ENCODE measurements at regions not wholly inside any gene's neighbourhood (a gene's known extent, or its start where the extent isn't known, plus 50 kb on each side); places are given as distances from the start of the nearest gene placed in this dataset.
"Not testable (repeated sequence)": the region's sequence is repeated elsewhere in the genome, so short reads cannot be mapped to it uniquely, and the experiment has no call there.

DNA sequence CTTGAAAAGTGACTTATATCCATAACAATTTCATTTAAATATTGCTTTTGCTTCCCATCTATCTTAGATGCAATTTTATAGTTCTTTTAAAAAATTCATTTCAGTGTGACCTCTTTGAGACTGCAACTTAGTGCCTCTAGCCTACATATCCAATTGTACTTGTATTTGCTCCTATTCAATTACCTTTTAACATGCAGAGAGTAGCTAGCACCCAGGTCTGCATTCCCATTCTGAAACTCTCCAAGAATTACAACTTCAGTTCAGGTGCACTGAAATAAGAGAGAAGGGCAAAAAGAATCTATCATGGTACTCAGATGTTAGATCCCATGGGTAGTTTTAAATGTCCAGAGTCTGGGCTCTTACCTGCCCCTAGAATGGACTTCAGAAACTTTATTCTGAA is 765.4 kb upstream of the SLC35B3 start:
- no peak for DNase-seq (ENCODE audit: low read depth in 3 of 3)

GRCh38 chr6:9197726-9198125 is 762.4 kb upstream of the SLC35B3 start:
- DNase-seq (ENCODE audit: low read depth in 3 of 3) = no peak

DNA sequence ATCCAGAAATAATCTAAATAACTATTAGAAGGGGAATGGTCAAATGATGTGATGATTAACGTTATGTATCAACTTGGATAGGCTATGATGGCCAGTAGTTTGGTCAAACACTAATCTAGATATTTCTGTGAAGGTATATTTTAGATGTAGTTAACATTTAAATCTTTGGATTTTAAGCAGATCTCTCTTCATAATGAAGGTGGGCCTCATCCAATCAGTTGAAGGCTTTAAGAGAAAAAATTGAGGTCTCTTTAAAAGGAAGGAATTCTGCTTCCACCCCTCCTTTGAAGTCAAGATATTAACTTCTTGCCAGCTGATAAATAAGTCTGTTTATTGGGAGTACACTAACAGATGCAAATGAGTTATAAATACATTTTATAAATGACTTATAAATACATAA is 760.0 kb upstream of the SLC35B3 start:
- no peak for DNase-seq (ENCODE audit: low read depth in 3 of 3)

DNA sequence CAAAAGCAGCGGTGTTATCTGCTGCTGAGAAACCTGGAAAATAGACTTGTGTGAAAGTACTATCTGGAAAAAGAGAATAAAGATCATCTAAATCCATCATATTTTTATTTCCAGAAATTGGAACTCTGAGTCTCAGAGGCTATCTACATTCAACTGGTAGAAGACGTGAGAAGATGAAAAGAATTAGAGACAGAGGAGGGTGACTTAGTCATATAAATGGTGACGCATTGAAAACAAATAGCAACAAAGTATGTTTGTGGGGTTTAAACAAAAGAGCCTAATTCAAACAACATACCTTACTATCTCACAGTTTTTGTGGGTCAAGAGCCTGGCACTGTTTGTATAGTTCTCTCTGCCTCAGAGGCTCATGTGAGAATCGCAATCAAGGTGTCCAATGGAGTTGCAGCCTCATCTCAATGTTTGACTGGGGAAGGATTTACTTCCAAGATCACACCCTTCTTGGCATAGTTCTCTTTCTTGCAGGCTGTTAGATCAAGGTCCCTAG is 757.1 kb upstream of the SLC35B3 start:
- no peak for DNase-seq (ENCODE audit: low read depth in 3 of 3)

DNA sequence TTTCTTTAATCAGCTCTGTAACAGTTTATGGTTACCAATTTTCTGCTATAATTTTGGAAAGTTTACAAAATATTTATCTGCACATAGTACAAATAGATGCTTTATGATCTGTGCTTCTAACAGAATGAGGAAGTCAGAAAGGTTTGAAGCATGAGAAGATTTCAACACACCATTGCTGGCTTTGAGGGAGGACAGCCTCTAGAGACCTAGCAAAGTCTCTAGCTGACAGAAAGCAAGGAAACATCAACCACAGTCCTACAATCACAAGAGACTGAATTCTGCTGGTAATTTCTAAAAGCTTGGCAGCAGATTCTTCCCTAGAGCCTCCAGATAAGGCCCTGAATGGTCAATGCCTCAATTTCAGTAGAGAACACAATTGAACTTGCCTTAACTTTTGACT is 750.8 kb upstream of the SLC35B3 start:
- DNase-seq (ENCODE audit: low read depth in 3 of 3) = no peak

DNA sequence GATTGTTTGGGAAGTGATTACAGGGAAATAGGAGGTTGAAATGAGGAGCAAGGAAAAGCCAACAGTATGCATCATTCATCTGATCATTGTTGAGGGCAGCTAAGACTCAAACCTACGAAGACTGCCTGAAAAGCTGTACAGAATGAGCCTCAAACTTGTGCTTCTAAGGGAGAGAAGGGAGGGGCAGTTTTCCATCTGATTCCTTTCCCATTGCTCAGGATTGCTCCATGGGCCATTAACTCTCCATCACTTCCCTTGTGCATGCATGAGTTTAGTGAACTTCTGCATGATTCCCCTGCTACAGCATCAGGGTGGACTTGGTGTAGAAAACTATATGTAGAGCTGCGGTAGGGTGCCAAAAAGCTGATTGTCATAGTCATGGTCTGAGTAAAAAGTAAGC is 742.7 kb upstream of the SLC35B3 start:
- no peak for DNase-seq (ENCODE audit: low read depth in 3 of 3)

- DNase-seq (ENCODE audit: low read depth in 3 of 3) = no peak
These were observed 737.9 kb upstream of the SLC35B3 start for GRCh38 chr6:9173229-9173628.

DNA sequence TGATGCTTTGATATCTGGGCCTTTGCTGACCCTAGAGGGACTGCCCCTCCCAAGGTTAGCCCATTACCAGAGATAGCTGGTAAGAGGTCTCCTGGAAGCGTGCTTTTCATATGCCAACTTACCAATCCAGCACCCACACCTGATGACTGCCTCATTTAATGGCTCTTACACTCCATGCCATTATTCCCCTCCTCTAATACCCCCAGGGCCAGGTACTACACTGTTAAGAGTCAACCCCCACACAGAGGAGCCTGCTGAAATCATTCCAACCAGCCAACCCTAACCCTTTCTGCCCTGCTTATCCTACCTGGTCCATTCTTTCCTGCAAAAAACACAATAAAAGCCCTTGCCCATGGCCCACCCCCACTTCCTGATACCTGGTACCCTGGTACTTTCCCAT is 736.8 kb upstream of the SLC35B3 start:
- DNase-seq (ENCODE audit: low read depth in 3 of 3) = no peak

DNA sequence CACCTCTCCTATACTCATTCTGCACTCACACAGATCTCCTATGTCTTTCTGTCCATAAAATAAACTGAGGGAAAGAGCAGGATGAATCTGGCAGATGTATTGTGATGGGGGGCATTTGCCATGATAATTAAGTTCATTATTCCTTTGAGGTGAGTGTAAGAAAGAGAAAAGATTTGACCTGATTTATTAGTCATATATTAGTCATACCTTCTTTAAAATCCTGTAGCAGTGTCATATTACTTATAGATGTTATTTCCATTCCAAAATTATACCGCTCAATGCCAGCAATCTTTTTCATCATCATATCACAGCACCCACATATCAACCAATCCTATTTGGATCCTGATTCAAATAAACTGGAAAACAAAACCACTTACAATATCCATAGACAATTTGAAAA is 733.3 kb upstream of the SLC35B3 start:
- no peak for DNase-seq (ENCODE audit: low read depth in 3 of 3)

- DNase-seq (ENCODE audit: low read depth in 3 of 3) = no peak
These were observed 726.4 kb upstream of the SLC35B3 start for GRCh38 chr6:9161731-9162130.

DNA sequence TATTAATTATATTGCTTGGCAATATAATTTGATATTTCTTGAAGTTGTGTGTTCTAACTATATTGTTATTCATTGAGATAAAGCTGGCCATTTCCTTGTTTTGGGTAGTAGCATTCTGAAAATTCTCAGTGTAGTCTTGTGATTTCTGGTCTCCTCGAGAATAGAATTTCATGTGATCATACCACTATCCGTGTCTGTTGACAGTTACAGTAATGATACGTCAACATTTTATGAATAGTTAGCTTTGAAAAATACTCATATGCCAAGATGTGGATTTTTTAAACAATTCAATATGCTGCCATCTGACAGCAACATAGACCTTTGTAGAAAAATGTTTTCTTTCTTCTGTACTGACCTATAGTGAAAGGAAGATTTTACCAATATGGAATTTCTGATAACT is 723.7 kb upstream of the SLC35B3 start:
- no peak for DNase-seq (ENCODE audit: low read depth in 3 of 3)

GRCh38 chr6:9155836-9156235 is 720.5 kb upstream of the SLC35B3 start:
- DNase-seq (ENCODE audit: low read depth in 3 of 3) = no peak

- no peak for DNase-seq (ENCODE audit: low read depth in 3 of 3)
These were observed 707.8 kb upstream of the SLC35B3 start for GRCh38 chr6:9143140-9143539.

- no peak for DNase-seq (ENCODE audit: low read depth in 3 of 3)
These were observed 705.7 kb upstream of the SLC35B3 start for GRCh38 chr6:9140951-9141460.

- DNase-seq (ENCODE audit: low read depth in 3 of 3) = no peak
These were observed 704.8 kb upstream of the SLC35B3 start for GRCh38 chr6:9140172-9140571.

DNA sequence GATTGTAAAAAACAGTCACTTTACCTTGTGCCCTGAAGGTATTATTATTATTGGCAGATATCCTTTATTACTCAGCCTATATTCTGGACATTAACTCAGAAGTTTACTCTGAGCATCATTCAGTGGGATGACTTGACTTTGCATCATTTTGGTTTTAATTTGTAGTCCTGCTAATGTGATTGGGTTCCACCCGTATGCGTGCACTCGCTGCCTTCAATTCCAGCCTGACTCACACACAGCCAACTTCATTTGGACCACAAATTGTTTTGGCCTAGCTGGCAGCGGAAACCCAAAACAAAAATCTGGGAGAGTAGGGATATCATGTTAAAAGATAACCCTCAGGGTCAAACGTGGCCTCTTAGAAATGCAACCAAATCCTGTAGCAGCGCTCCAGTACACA is 704.4 kb upstream of the SLC35B3 start:
- no peak for DNase-seq (ENCODE audit: low read depth in 3 of 3)

DNA sequence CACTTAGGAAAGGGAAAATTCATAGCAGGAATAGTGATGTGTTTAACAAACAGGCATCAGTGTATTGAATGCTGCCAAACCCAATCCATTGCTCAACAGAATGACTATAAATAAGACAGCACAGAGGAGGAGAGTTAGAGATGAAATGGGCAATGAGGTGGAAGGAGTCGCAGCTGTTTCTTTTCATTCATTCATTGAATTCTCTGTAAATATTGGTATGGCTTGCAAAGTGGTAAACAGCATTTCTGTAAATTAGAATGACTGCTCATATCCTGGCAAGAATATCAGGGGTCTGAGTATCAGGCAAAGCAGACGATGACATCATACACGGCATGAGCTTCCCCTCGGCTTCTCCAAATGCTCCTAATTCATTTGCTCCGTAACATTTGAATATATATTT is 703.6 kb upstream of the SLC35B3 start:
- DNase-seq (ENCODE audit: low read depth in 3 of 3) = no peak

DNA sequence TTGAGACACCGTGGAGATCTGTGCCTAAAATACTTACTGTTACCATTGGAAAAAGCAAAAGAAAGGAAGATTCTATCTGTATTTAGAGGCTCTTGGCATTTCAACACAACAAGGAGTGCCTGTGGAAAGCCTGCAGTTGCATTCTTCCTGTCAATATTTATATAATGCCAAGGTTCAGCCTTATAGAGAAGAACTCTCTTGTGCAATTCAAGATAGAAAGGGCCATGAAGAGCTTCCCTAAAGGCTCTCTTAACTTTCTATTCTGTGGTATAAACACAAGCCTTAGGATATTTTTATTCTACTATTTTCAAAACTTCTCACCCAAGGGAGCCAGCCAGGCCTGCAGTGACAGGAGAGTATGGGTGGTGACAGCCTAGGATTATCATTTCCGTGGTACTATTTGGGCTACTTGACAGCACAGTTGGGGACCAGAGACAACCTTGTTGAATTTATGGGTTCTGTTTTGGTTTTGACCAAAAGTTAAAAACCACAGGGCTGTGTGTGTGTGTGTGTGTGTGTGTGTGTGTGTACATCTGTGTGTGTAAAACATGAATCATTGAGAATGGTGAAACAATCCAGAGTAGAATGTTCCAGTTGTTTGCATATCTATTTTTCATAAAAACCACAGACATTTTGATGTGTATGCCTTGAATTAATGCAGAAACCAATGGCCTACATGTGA is 700.9 kb upstream of the SLC35B3 start:
- DNase-seq (ENCODE audit: low read depth in 3 of 3) = no peak

GRCh38 chr6:9131616-9132015 is 696.3 kb upstream of the SLC35B3 start:
- no peak for DNase-seq (ENCODE audit: low read depth in 3 of 3)

DNA sequence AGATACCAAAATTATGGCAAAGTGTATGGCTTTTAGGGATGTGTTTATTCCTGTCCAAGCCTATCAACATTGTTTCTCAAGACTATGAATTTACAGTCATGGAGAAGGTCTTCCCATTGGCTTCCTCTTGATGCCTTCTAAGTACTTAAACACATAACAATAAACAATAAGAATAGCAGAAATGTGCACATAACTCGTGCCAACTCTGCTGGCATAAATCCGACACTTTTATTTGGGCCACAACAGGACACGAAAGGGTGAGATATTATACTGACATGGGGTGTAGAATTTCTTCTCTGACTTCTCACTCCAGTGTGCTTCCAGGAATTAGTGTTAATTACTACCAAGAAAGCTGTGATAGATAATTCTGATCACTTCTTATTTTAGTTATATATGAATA is 695.9 kb upstream of the SLC35B3 start:
- no peak for DNase-seq (ENCODE audit: low read depth in 3 of 3)

- no peak for DNase-seq (ENCODE audit: low read depth in 3 of 3)
These were observed 693.6 kb upstream of the SLC35B3 start for GRCh38 chr6:9128970-9129369.

DNA sequence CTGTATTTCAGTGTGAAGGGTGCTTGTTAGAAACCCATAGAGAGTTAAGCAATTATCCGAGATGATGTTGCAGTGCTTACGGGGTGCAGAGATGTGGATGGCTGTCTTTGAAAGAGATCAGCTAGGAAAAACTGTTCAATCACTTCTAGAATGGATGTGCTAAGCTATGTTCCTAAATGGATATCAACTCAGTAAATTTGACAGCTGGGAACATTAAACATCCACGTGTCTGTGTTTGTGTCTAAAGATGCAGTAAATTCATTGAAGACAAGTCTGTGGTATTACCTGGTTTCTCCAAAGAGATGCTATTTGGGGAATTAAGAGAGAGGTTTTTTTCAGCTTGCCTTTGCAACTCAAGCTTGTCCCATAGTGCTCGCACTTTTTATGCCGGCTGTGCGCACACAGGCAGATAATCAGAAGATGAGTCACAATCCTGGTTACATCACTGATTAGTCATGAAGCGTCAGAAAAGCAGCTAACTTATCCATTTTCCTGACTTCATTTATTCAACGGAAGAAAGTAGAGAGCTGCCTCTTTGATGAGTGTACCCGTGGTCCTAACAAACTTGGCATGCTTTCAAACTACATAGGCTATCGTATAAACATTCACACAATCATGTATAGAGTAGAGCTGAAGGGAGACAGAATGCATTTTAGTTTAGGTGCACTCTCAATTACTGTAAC is 691.7 kb upstream of the SLC35B3 start:
- DNase-seq (ENCODE audit: low read depth in 3 of 3) = no peak

DNA sequence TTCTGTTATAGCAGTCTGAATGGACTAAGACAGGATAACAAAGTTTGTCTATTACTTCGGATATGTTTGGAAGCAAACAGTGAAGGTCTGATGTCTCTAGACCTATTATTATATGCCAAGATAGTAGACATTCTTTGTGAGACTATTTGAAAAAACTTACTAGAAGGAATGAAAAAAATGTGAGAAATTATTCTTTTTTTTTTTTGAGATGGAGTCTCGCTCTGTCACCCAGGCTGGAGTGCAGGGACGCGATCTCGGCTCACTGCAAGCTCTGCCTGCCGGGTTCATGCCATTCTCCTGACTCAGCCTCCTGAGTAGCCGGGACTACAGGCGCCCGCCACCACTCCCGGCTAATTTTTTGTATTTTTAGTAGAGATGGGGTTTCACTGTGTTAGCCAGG is 690.7 kb upstream of the SLC35B3 start:
- DNase-seq (ENCODE audit: low read depth in 3 of 3) = not testable (repeated sequence)
